Suprapubic skin (tissue), 4 donors: ENCODE measurements at regions not wholly inside any gene's neighbourhood (a gene's known extent, or its start where the extent isn't known, plus 50 kb on each side); places are given as distances from the start of the nearest gene placed in this dataset.

ENCODE experiments used
- CTCF ChIP-seq, 2 donors: fragments of 200-600 bp in 1 of 2; fragments of 450-650 bp in 1 of 2; sonication (generic) in 1 of 2; IDR thresholded peaks; one replicate each; pipeline ENCODE4 v1.5.1; 2016 to 2019; ENCODE audit warnings: antibody characterized with exemption in 2 of 2, mild to moderate bottlenecking in 1 of 2, moderate library complexity in 1 of 2
- POLR2A ChIP-seq, 2 donors: fragments of 450-650 bp; IDR thresholded peaks; one replicate each; pipeline ENCODE4 v1.6.1; 2017; ENCODE audit warnings: antibody characterized with exemption in 2 of 2, mild to moderate bottlenecking in 2 of 2, moderate library complexity in 2 of 2
- POLR2AphosphoS5 ChIP-seq, 3 donors: sonication (generic); formaldehyde crosslinking; IDR thresholded peaks; one replicate each; pipeline ENCODE4 v1.6.1; 2017; ENCODE audit warnings: antibody characterized with exemption in 3 of 3

GRCh38 chr12:28135801-28136439, 54.3 kb upstream of the CCDC91 start:
- TF ChIP-seq POLR2AphosphoS5 (IDR thresholded peaks at IDR 0.05): no peak
- no peak for TF ChIP-seq CTCF (IDR thresholded peaks at IDR 0.05)
- no peak for TF ChIP-seq POLR2A (IDR thresholded peaks at IDR 0.05)
